SKM-1 treated with dmso at 0.1 percent for 144 hours (cell line): ENCODE measurements at regions not wholly inside any gene's neighbourhood (a gene's known extent, or its start where the extent isn't known, plus 50 kb on each side); places are given as distances from the start of the nearest gene placed in this dataset.
"Not testable (repeated sequence)": the region's sequence is repeated elsewhere in the genome, so short reads cannot be mapped to it uniquely, and the experiment has no call there.

Source experiments
- DNase-seq: peaks from one replicate; lab custom pipeline; 2025; ENCODE audit not compliant: unreplicated experiment; lab: John Stamatoyannopoulos, UW

DNA sequence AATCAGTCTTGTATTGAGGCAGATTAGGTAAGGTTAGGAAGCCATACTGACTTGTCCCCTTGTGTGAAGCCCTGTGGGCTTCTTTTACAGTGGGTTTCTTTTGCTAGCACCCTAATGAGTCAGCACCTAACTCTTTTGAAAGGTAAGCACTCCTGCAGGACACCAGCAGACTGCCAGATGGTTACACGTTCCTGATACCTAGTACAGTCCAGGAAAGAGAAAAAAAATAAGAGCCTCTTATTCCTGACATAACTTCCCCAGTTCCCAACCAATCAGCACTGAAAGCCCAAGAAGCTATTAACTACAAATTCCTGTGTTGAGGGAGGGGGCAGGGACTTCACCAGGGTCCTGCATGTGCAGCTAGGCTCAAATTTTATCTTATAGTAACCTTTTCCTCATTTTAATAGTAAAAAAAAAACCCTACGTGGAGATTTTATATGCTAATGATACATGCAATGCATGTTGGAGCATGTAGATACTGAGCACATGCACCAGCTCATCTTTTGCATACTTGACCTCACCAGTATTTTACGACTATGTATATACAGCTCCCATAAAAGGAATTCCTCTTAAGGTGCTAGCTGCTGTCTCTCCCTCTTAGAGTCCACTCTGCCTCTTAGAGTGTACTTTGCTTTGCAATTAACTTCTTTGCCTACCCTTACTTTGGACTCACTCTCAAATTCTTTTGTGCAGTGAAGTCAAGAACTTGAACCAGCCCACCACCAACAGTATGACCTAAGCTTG, 84.7 kb upstream of the RORB start:
- DNase-seq: no peak

DNA sequence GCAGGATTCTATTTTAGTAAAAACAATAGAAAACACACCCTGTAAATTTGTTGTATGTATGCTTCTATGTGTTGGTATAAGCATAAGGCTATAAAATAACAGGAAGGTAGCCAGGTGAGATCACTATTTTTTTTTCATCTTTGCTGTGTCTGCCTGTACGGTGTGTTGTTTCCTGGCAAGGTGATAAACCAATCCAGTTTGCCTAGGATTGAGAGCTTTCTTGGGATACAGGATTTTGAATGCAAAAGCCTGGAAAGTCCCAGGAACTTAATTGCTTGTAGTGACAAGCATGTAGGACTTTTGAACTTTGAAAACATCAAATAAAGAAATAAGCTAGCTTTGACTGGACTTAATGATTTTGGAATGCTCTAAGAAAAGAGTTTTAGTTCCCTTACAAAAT, 83.3 kb upstream of the RORB start:
- no peak for DNase-seq

- DNase-seq: no peak
Measured at GRCh38 chr9:74414325-74414724, 82.8 kb upstream of the RORB start.

DNA sequence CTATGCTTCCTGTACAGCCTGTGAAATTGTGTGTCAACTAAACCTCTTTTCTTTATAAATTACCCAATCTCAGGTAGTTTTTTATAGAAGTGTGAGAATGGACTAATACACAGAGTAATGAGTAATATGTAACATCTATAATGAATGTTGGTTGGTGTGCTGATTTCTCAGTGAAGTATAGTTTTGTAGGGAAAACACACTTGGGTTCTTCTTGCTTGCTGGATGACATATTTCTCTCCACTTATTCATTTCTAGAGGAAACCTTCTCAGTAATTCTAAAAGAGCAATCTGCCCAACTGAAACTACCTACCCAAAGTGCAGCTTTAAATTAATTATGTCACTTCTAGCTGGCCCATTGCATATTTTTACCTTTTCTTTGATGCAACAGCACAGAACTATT, 81.1 kb upstream of the RORB start:
- no peak for DNase-seq

DNA sequence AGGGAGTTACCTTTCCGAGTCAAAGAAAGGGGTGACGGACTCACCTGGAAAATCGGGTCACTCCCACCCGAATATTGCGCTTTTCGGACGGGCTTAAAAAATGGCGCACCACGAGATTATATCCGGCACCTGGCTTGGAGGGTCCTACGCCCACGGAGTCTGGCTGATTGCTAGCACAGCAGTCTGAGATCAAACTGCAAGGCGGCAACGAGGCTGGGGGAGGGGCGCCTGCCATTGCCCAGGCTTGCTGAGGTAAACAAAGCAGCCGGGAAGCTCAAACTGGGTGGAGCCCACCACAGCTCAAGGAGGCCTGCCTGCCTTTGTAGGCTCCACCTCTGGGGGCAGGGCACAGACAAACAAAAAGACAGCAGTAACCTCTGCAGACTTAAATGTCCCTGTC, 72.6 kb upstream of the RORB start:
- not testable (repeated sequence) for DNase-seq

- no peak for DNase-seq
Measured at GRCh38 chr9:74431467-74431866, 65.7 kb upstream of the RORB start.

- DNase-seq: no peak
Measured at GRCh38 chr9:74443036-74443750, 53.9 kb upstream of the RORB start.

DNA sequence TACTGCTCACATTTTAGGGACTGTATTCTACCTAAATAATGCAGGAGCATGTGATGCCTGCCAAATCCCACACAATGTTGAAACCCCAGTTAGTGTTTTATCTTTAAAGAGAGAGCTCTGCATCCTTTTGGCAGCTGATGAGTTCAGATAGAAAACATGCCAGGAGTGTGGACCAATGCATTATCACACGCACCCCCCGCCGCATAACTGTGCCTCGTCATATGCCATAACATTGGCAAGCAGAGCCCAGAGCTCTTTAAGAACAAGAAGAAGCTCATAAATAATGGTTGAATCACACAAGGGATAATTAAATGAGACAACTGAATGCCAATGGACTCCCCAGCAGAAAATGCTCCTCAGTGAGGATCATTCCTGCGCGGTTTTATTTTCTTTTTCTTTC, 52.8 kb upstream of the RORB start:
- DNase-seq: no peak
